H9 (cell line): ENCODE measurements at regions not wholly inside any gene's neighbourhood (a gene's known extent, or its start where the extent isn't known, plus 50 kb on each side); places are given as distances from the start of the nearest gene placed in this dataset.

Source experiments
- DNase-seq: peaks from one replicate; pipeline ENCODE4 v3.0.0-alpha.2; 2017
- H2AFZ ChIP-seq: one replicate; pipeline ENCODE4 v1.6.1; 2013; ENCODE audit warnings: mild to moderate bottlenecking, low read length, control low read depth, moderate library complexity
- H2AK5ac ChIP-seq: 2 replicates; pipeline ENCODE4 v1.6.1; 2013; ENCODE audit warnings: low read length, control low read depth, mixed read lengths; ENCODE audit not compliant: insufficient read length
- H2BK120ac ChIP-seq: one replicate; pipeline ENCODE4 v1.6.1; 2013; ENCODE audit warnings: low read depth, mild to moderate bottlenecking, low read length, control low read depth, inconsistent platforms; ENCODE audit not compliant: poor library complexity, severe bottlenecking
- H2BK12ac ChIP-seq: 2 replicates; pipeline ENCODE4 v1.6.1; 2013; ENCODE audit warnings: low read length, control low read depth, mixed read lengths, low read depth; ENCODE audit not compliant: insufficient read length
- H2BK15ac ChIP-seq: 2 replicates; pipeline ENCODE4 v1.6.1; 2013; ENCODE audit warnings: low read depth, low read length, control low read depth
- H2BK20ac ChIP-seq: one replicate; pipeline ENCODE4 v1.6.1; 2013; ENCODE audit warnings: low read depth, mild to moderate bottlenecking, low read length, control low read depth, inconsistent platforms; ENCODE audit not compliant: poor library complexity, severe bottlenecking
- H2BK5ac ChIP-seq: 2 replicates; pipeline ENCODE4 v1.6.1; 2013; ENCODE audit warnings: low read length, control low read depth, mixed read lengths; ENCODE audit not compliant: insufficient read length
- H3K14ac ChIP-seq: 2 replicates; pipeline ENCODE4 v1.6.1; 2013; ENCODE audit warnings: low read length, control low read depth; ENCODE audit not compliant: insufficient read depth
- H3K18ac ChIP-seq: 2 replicates; pipeline ENCODE4 v1.6.1; 2013; ENCODE audit warnings: low read depth, mild to moderate bottlenecking, mixed read lengths, low read length, control low read depth; ENCODE audit not compliant: insufficient read length
- H3K23ac ChIP-seq: 2 replicates; pipeline ENCODE4 v1.6.1; 2013; ENCODE audit warnings: low read length, control low read depth, mixed read lengths, low read depth; ENCODE audit not compliant: insufficient read length
- H3K23me2 ChIP-seq: 2 replicates; pipeline ENCODE4 v1.6.1; 2013; ENCODE audit warnings: low read depth, mild to moderate bottlenecking, mixed read lengths, low read length, control low read depth; ENCODE audit not compliant: insufficient read length, poor library complexity, severe bottlenecking
- H3K27ac ChIP-seq: 2 replicates; pipeline ENCODE4 v1.5.1; 2013; ENCODE audit warnings: low read length, control low read depth, mixed read lengths, low read depth; ENCODE audit not compliant: insufficient read length
- H3K27me3 ChIP-seq: 2 replicates; pipeline ENCODE4 v1.6.1; 2013; ENCODE audit warnings: low read length, control low read depth, inconsistent platforms; ENCODE audit not compliant: insufficient read depth
- H3K4ac ChIP-seq: 2 replicates; pipeline ENCODE4 v1.6.1; 2013; ENCODE audit warnings: low read depth, mild to moderate bottlenecking, control low read depth, inconsistent platforms, low read length, moderate library complexity
- H3K4me1 ChIP-seq: 2 replicates; pipeline ENCODE4 v1.6.1; 2013; ENCODE audit warnings: low read length, control low read depth, inconsistent platforms; ENCODE audit not compliant: insufficient read depth
- H3K4me2 ChIP-seq: 2 replicates; pipeline ENCODE4 v1.6.1; 2013; ENCODE audit warnings: low read length, control low read depth, mixed read lengths; ENCODE audit not compliant: insufficient read length, insufficient read depth
- H3K56ac ChIP-seq: 2 replicates; pipeline ENCODE4 v1.6.1; 2013; ENCODE audit warnings: low read depth, mild to moderate bottlenecking, mixed read lengths, low read length, control low read depth; ENCODE audit not compliant: insufficient read length
- H3K79me1 ChIP-seq: 2 replicates; pipeline ENCODE4 v1.6.1; 2013; ENCODE audit warnings: low read depth, mild to moderate bottlenecking, moderate library complexity, low read length, control low read depth, inconsistent platforms; ENCODE audit not compliant: insufficient read depth, poor library complexity, severe bottlenecking
- H3K79me2 ChIP-seq: 2 replicates; pipeline ENCODE4 v1.6.1; 2013; ENCODE audit warnings: low read length, control low read depth, inconsistent platforms; ENCODE audit not compliant: insufficient read depth
- H3K9ac ChIP-seq: 2 replicates; pipeline ENCODE4 v1.6.1; 2013; ENCODE audit warnings: low read length, control low read depth, mixed read lengths; ENCODE audit not compliant: insufficient read length; ENCODE audit errors: extremely low read depth
- H3K9me3 ChIP-seq: one replicate; pipeline ENCODE4 v1.6.1; 2013; ENCODE audit warnings: low read depth, low read length, inconsistent platforms; ENCODE audit not compliant: control insufficient read depth
- H3T11ph ChIP-seq: one replicate; pipeline ENCODE4 v1.6.1; 2013; ENCODE audit warnings: mild to moderate bottlenecking, low read length, control low read depth, inconsistent platforms
- H4K20me1 ChIP-seq: one replicate; pipeline ENCODE4 v1.6.1; 2013; ENCODE audit not compliant: control insufficient read depth, insufficient read length, insufficient read depth
- H4K5ac ChIP-seq: 2 replicates; pipeline ENCODE4 v1.6.1; 2013; ENCODE audit warnings: low read depth, mild to moderate bottlenecking, mixed read lengths, low read length, control low read depth; ENCODE audit not compliant: insufficient read length
- H4K8ac ChIP-seq: replicated peaks from 2 replicates; pipeline ENCODE4 v1.6.1; 2013; ENCODE audit warnings: low read length, control low read depth, mixed read lengths, low read depth; ENCODE audit not compliant: insufficient read length
- H4K91ac ChIP-seq: 2 replicates; pipeline ENCODE4 v1.6.1; 2013; ENCODE audit warnings: low read depth, mild to moderate bottlenecking, moderate library complexity, mixed read lengths, low read length, control low read depth; ENCODE audit not compliant: insufficient read length
- H3K27ac Mint-ChIP-seq, 3 experiments: 2 replicates in 2 of 3; 3 replicates in 1 of 3; pipeline ENCODE4 v1.8.0; 2020 to 2021; ENCODE audit warnings: mixed read lengths in 3 of 3, mild to moderate bottlenecking in 1 of 3, moderate library complexity in 1 of 3
- H3K27me3 Mint-ChIP-seq: 2 replicates; pipeline ENCODE4 v1.8.0; 2021; ENCODE audit warnings: low read depth, mild to moderate bottlenecking, moderate library complexity, mixed read lengths
- H3K36me3 Mint-ChIP-seq, 3 experiments: 2 replicates in 2 of 3; 3 replicates in 1 of 3; pipeline ENCODE4 v1.8.0; 2020 to 2021; ENCODE audit warnings: low read depth in 3 of 3, mixed read lengths in 3 of 3; ENCODE audit not compliant: insufficient read depth in 1 of 3
- H3K4me1 Mint-ChIP-seq, 2 experiments: 2 replicates each; pipeline ENCODE4 v1.8.0; 2020; ENCODE audit warnings: mixed read lengths in 2 of 2
- H3K4me3 Mint-ChIP-seq, 2 experiments: 2 replicates in 1 of 2; 3 replicates in 1 of 2; pipeline ENCODE4 v1.8.0; 2020 to 2021; ENCODE audit warnings: mild to moderate bottlenecking in 2 of 2, mixed read lengths in 2 of 2, moderate library complexity in 1 of 2
- H3K9me3 Mint-ChIP-seq, 2 experiments: 2 replicates in 1 of 2; 3 replicates in 1 of 2; pipeline ENCODE4 v1.8.0; 2020; ENCODE audit warnings: mild to moderate bottlenecking in 2 of 2, mixed read lengths in 2 of 2, moderate library complexity in 1 of 2
- WGBS: extraction: QIAGEN DNeasy Blood & Tissue Kit; methylation state at CpG from one replicate; pipeline ENCODE4 v1.1.7; 2013; ENCODE audit warnings: missing lambda C conversion rate, low lambda C conversion rate, mixed read lengths; ENCODE audit not compliant: insufficient read length; ENCODE audit errors: extremely low coverage; 5-methylcytosine and 5-hydroxymethylcytosine counted together
- TF ChIP-seq, protein P1 (sequence below): fragments of 200-600 bp; sonication (generic); conservative IDR thresholded peaks from 3 replicates; pipeline ENCODE4 v1.8.0; 2021; ENCODE audit warnings: antibody characterized with exemption, mild to moderate bottlenecking

DNA sequence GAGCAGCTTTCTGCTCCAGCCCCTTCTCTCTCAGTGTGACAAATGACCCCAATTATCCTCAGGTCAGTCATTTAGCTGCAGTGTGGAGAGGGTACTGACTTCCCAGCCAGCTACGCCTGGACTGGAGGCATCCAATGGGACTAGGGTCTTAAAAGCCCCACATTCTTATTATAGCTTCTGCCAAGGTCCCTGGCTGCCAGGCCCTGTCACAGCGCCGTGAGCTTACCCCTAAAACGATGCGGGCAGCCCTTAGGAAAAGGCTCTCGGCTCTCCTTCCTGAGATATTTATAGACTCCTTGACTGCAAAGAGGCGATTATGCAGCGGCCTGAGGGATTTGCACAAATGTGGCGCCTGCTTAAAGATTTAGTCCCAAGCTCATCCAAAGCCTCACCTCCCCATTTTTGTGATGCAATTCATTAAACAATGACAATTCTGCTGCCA lies 69.2 kb upstream of the EDAR start:
- Histone ChIP-seq H3K9ac (no peak overlapping the region), H3T11ph (no peak overlapping the region), H3K14ac (no peak overlapping the region), H3K23ac (no peak overlapping the region), H3K18ac (no peak overlapping the region), H3K4ac (no peak overlapping the region), H3K27ac (no peak overlapping the region), H4K20me1 (no peaks in the 10 kb centered on the region), H3K79me2 (no peaks in the 10 kb centered on the region), H2AFZ (no peak overlapping the region), H3K27me3 (no peaks in the 10 kb centered on the region), H4K91ac (no peak overlapping the region), H3K4me1 (no peaks in the 10 kb centered on the region), H2BK12ac (no peak overlapping the region), H4K5ac (no peak overlapping the region), H3K79me1 (no peaks in the 10 kb centered on the region), H2AK5ac (no peak overlapping the region), H2BK120ac (no peak overlapping the region), H3K56ac (no peak overlapping the region), H2BK20ac (no peak overlapping the region), H3K4me2 (no peak overlapping the region), H3K9me3 (no peaks in the 10 kb centered on the region), H2BK5ac (no peak overlapping the region), H2BK15ac (no peak overlapping the region), H4K8ac (no peak overlapping the region), H3K23me2 (no peaks in the 10 kb centered on the region)
- WGBS: no CpG with 5 or more reads among the region's 9 CpGs
- DNase-seq: no peak
- Mint-ChIP-seq H3K4me1 (peaks cover 4 to 12% of the 10 kb centered on the region in 2 experiments), H3K27me3 (peaks cover 6% of the 10 kb centered on the region), H3K9me3 (no peaks in the 10 kb centered on the region), H3K36me3 (no peaks in the 10 kb centered on the region), H3K27ac (no peak overlapping the region), H3K4me3 (no peak overlapping the region; a peak in 1 of 5 replicates)
- TF ChIP-seq, protein P1, sequence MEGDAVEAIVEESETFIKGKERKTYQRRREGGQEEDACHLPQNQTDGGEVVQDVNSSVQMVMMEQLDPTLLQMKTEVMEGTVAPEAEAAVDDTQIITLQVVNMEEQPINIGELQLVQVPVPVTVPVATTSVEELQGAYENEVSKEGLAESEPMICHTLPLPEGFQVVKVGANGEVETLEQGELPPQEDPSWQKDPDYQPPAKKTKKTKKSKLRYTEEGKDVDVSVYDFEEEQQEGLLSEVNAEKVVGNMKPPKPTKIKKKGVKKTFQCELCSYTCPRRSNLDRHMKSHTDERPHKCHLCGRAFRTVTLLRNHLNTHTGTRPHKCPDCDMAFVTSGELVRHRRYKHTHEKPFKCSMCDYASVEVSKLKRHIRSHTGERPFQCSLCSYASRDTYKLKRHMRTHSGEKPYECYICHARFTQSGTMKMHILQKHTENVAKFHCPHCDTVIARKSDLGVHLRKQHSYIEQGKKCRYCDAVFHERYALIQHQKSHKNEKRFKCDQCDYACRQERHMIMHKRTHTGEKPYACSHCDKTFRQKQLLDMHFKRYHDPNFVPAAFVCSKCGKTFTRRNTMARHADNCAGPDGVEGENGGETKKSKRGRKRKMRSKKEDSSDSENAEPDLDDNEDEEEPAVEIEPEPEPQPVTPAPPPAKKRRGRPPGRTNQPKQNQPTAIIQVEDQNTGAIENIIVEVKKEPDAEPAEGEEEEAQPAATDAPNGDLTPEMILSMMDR: no peak
